IMR-90 (cell line): ENCODE measurements at regions not wholly inside any gene's neighbourhood (a gene's known extent, or its start where the extent isn't known, plus 50 kb on each side); places are given as distances from the start of the nearest gene placed in this dataset.

Source experiments
- ATAC-seq: fragments of 200-7000 bp; cut with Tn5 transposase; 2 replicates; pipeline ENCODE4 v1.9.1; 2020; ENCODE audit warnings: low read depth, mild to moderate bottlenecking, moderate library complexity
- BruUV-seq: library from RNA; stranded (reverse); fragments of 400-500 nt; replicated peaks from 2 replicates; lab custom pipeline; 2021; lab: Mats Ljungman, UMichigan
- CTCF ChIA-PET: fragments of 300-600 bp; formaldehyde crosslinking; extraction: SDS; loops from one replicate; lab custom pipeline; 2021; ENCODE audit warnings: antibody characterized with exemption; lab: Yijun Ruan, JAX
- POLR2A ChIA-PET: fragments of 300-600 bp; sonication (Branson Sonifier 250); formaldehyde crosslinking; loops from one replicate; lab custom pipeline; 2022; ENCODE audit warnings: antibody characterized with exemption; ENCODE audit not compliant: unreplicated experiment; lab: Charles Lee
- DNase-seq: peaks from one replicate; pipeline ENCODE4 v3.0.0; 2013
- H2AFZ ChIP-seq: replicated peaks from 2 replicates; pipeline ENCODE3; 2013; ENCODE audit warnings: low read length, mild to moderate bottlenecking; ENCODE audit not compliant: poor library complexity
- H2AK5ac ChIP-seq: 2 replicates; pipeline ENCODE4 v1.6.1; 2013; ENCODE audit warnings: low read depth, low read length, inconsistent platforms
- H2AK9ac ChIP-seq: replicated peaks from 2 replicates; pipeline ENCODE3; 2013; ENCODE audit warnings: mild to moderate bottlenecking, low read depth, low read length, moderate library complexity; ENCODE audit not compliant: poor library complexity
- H2BK120ac ChIP-seq: 2 replicates; pipeline ENCODE4 v1.6.1; 2013; ENCODE audit warnings: low read depth, low read length, inconsistent platforms
- H2BK15ac ChIP-seq: 3 replicates; pipeline ENCODE4 v1.6.1; 2013; ENCODE audit warnings: low read depth, low read length, inconsistent platforms
- H2BK20ac ChIP-seq: 2 replicates; pipeline ENCODE4 v1.6.1; 2013; ENCODE audit warnings: low read depth, mild to moderate bottlenecking, inconsistent platforms, low read length, moderate library complexity
- H2BK5ac ChIP-seq: 2 replicates; pipeline ENCODE4 v1.6.1; 2013; ENCODE audit warnings: mild to moderate bottlenecking, low read depth, low read length, inconsistent platforms; ENCODE audit not compliant: poor library complexity, severe bottlenecking
- H3K14ac ChIP-seq: replicated peaks from 2 replicates; pipeline ENCODE4 v1.6.1; 2013; ENCODE audit warnings: low read depth, low read length, inconsistent platforms
- H3K18ac ChIP-seq: 2 replicates; pipeline ENCODE4 v1.6.1; 2013; ENCODE audit warnings: low read depth, low read length, control low read depth
- H3K23ac ChIP-seq: 2 replicates; pipeline ENCODE4 v1.6.1; 2013; ENCODE audit warnings: low read depth, low read length, inconsistent platforms
- H3K27ac ChIP-seq: 2 replicates; pipeline ENCODE4 v1.5.1; 2013; ENCODE audit warnings: mild to moderate bottlenecking, control low read depth, low read length; ENCODE audit not compliant: insufficient read depth
- H3K27me3 ChIP-seq: 2 replicates; pipeline ENCODE4 v1.6.1; 2013; ENCODE audit warnings: low read length; ENCODE audit not compliant: control insufficient read depth, insufficient read depth
- H3K36me3 ChIP-seq: 2 replicates; pipeline ENCODE4 v1.6.1; 2013; ENCODE audit warnings: low read length, mixed read lengths; ENCODE audit not compliant: control insufficient read depth, insufficient read depth
- H3K4ac ChIP-seq: 2 replicates; pipeline ENCODE4 v1.6.1; 2013; ENCODE audit warnings: low read depth, low read length, inconsistent platforms
- H3K4me1 ChIP-seq: 2 replicates; pipeline ENCODE4 v1.6.1; 2013; ENCODE audit warnings: low read length, mixed read lengths; ENCODE audit not compliant: control insufficient read depth, insufficient read depth
- H3K4me2 ChIP-seq: 2 replicates; pipeline ENCODE4 v1.6.1; 2013; ENCODE audit warnings: low read depth, mild to moderate bottlenecking, control low read depth, low read length, moderate library complexity
- H3K4me3 ChIP-seq: 2 replicates; pipeline ENCODE4 v1.5.1; 2013; ENCODE audit warnings: low read depth, mild to moderate bottlenecking, control low read depth, low read length, moderate library complexity; ENCODE audit not compliant: insufficient read depth
- H3K56ac ChIP-seq: 2 replicates; pipeline ENCODE4 v1.6.1; 2013; ENCODE audit warnings: low read length, inconsistent platforms; ENCODE audit not compliant: insufficient read depth; ENCODE audit errors: extremely low read depth
- H3K79me1 ChIP-seq, 2 experiments: 2 replicates each; pipeline ENCODE4 v1.6.1; 2013; ENCODE audit warnings: low read length in 2 of 2, inconsistent platforms in 1 of 2, low read depth in 1 of 2
- H3K9ac ChIP-seq: 2 replicates; pipeline ENCODE4 v1.6.1; 2013; ENCODE audit warnings: low read depth, low read length, control low read depth
- H3K9me1 ChIP-seq: 2 replicates; pipeline ENCODE4 v1.6.1; 2013; ENCODE audit warnings: low read length, inconsistent platforms; ENCODE audit not compliant: insufficient read depth
- H3K9me3 ChIP-seq: 2 replicates; pipeline ENCODE4 v1.6.1; 2013; ENCODE audit warnings: low read length; ENCODE audit not compliant: control insufficient read depth, insufficient read depth
- H4K20me1 ChIP-seq: 2 replicates; pipeline ENCODE4 v1.6.1; 2013; ENCODE audit warnings: low read length, inconsistent platforms; ENCODE audit not compliant: insufficient read depth
- H4K5ac ChIP-seq: 2 replicates; pipeline ENCODE4 v1.6.1; 2013; ENCODE audit warnings: mild to moderate bottlenecking, low read depth, low read length, control low read depth
- H4K8ac ChIP-seq, 2 experiments: 2 replicates each; pipeline ENCODE4 v1.6.1; 2013; ENCODE audit warnings: low read depth in 2 of 2, low read length in 2 of 2, control low read depth in 1 of 2, inconsistent platforms in 1 of 2
- H4K91ac ChIP-seq: 2 replicates; pipeline ENCODE4 v1.6.1; 2013; ENCODE audit warnings: low read depth, low read length, inconsistent platforms; ENCODE audit not compliant: insufficient read depth
- BHLHE40 ChIP-seq: fragments of 150-350 bp; IDR thresholded peaks from 2 replicates; pipeline ENCODE4 v1.6.1; 2016; ENCODE audit warnings: mild to moderate bottlenecking, low read depth, low read length
- CEBPB ChIP-seq: IDR thresholded peaks from 2 replicates; pipeline ENCODE4 v1.6.1; 2012; ENCODE audit warnings: low read depth, low read length, improper control_type of control experiment
- CHD1 ChIP-seq: IDR thresholded peaks from 2 replicates; pipeline ENCODE4 v1.6.1; 2012; ENCODE audit warnings: low read depth, low read length, improper control_type of control experiment
- FOS ChIP-seq: fragments of 150-350 bp; IDR thresholded peaks from 2 replicates; pipeline ENCODE4 v1.6.1; 2016; ENCODE audit warnings: low read depth, low read length
- MAFK ChIP-seq: IDR thresholded peaks from 2 replicates; pipeline ENCODE4 v1.6.1; 2012; ENCODE audit warnings: low read depth, low read length, improper control_type of control experiment
- MAZ ChIP-seq: IDR thresholded peaks from 2 replicates; pipeline ENCODE4 v1.6.1; 2012; ENCODE audit warnings: low read depth, mild to moderate bottlenecking, low read length, improper control_type of control experiment, moderate library complexity, borderline replicate concordance
- MXI1 ChIP-seq: IDR thresholded peaks from 2 replicates; pipeline ENCODE4 v1.6.1; 2012; ENCODE audit warnings: low read depth, mild to moderate bottlenecking, low read length, moderate library complexity, borderline replicate concordance
- NFE2L2 ChIP-seq: fragments of 150-350 bp; IDR thresholded peaks from 2 replicates; pipeline ENCODE4 v1.6.1; 2016; ENCODE audit warnings: low read depth, mild to moderate bottlenecking, low read length
- POLR2A ChIP-seq: IDR thresholded peaks from 2 replicates; pipeline ENCODE4 v1.6.1; 2012; ENCODE audit warnings: mild to moderate bottlenecking, low read depth, low read length
- RAD21 ChIP-seq: IDR thresholded peaks from 2 replicates; pipeline ENCODE4 v1.6.1; 2012; ENCODE audit warnings: low read length, improper control_type of control experiment
- RCOR1 ChIP-seq: IDR thresholded peaks from 2 replicates; pipeline ENCODE4 v1.6.1; 2012; ENCODE audit warnings: mild to moderate bottlenecking, low read length, improper control_type of control experiment; ENCODE audit not compliant: insufficient replicate concordance
- RFX5 ChIP-seq: IDR thresholded peaks from 2 replicates; pipeline ENCODE4 v1.8.0; 2012; ENCODE audit warnings: low read depth, mild to moderate bottlenecking, low read length, moderate library complexity
- SMC3 ChIP-seq: fragments of 150-350 bp; IDR thresholded peaks from 2 replicates; pipeline ENCODE4 v1.6.1; 2016; ENCODE audit warnings: low read depth, mild to moderate bottlenecking, antibody characterized with exemption, low read length, moderate library complexity
- WGBS, 2 experiments: methylation state at CpG; one replicate each; pipeline versions ENCODE4 v1.1.5 to v1.1.7; 2013; ENCODE audit warnings: missing lambda C conversion rate in 2 of 2; ENCODE audit not compliant: insufficient read length in 1 of 2; ENCODE audit errors: extremely low coverage in 2 of 2; 5-methylcytosine and 5-hydroxymethylcytosine counted together
- dilution Hi-C: fragments of 300-500 bp; cut with HindIII; formaldehyde crosslinking; loops from one replicate; pipeline ENCODE4 v1.14.3; 2018; ENCODE audit warnings: low sequenced_read_pairs; ENCODE audit not compliant: unreplicated experiment
- in situ Hi-C: fragments of 300-500 bp; cut with MboI; formaldehyde crosslinking; loops from 3 replicates; pipeline ENCODE4 v1.14.3; 2019; ENCODE audit warnings: low sequenced_read_pairs, inconsistent platforms, mixed read lengths
- intact Hi-C: fragments of 100-400 bp; cut with micrococcal nuclease; formaldehyde crosslinking; loops from 2 replicates; pipeline ENCODE4 v1.10.0; 2022
- TF ChIP-seq, protein P1 (sequence below): fragments of 150-350 bp; IDR thresholded peaks from 2 replicates; pipeline ENCODE4 v1.6.1; 2016; ENCODE audit warnings: low read depth, mild to moderate bottlenecking, low read length, moderate library complexity, borderline replicate concordance
- TF ChIP-seq, protein P2 (sequence below): conservative IDR thresholded peaks from 2 replicates; pipeline ENCODE4 v1.5.1; 2012; ENCODE audit warnings: mild to moderate bottlenecking, low read depth, low read length, improper control_type of control experiment
- TF ChIP-seq, protein P3 (sequence below): fragments of 150-350 bp; IDR thresholded peaks from 2 replicates; pipeline ENCODE4 v1.6.1; 2017; ENCODE audit warnings: mild to moderate bottlenecking, antibody characterized with exemption, low read length, low read depth

DNA sequence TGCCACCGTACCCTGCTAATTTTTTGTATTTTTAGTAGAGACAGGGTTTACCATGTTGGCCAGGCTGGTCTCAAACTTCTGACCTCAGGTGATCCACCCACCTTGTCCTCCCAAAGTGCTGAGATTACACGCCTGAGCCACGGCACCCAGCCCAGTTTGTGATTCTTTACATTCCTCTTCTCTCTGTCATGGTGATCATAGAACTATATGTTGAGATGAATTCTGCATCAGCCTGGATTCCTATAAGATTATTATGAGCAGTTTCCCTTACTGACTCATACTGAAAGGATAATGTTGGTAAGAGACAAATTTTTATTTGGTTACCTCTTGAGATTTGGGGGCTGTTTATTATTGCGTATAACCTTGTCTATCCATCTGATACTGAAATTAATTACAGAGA is 121.5 kb upstream of the CSNK1A1L start:
- no peaks in the 10 kb centered on the region for H4K20me1 ChIP-seq
- dilution Hi-C loops = no loop called here
- H3K9ac ChIP-seq = no peak overlapping the region
- 0 out of 2 replicates have a peak overlapping the region, but pooled peaks have one; percentile 15 for H3K14ac ChIP-seq
- no peak overlapping the region for H3K27ac ChIP-seq
- H3K79me1 ChIP-seq = no peaks in the 10 kb centered on the region
- H4K91ac ChIP-seq = no peak overlapping the region
- in situ Hi-C loops = no loop called here
- H2AFZ ChIP-seq = no peak overlapping the region
- H3K9me3 ChIP-seq = no peaks in the 10 kb centered on the region; the same call in 1 of the 2 replicates
- TF ChIP-seq SMC3 (no peak), CEBPB (no peak), RCOR1 (no peak), NFE2L2 (no peak), MAZ (no peak), POLR2A (no peak), MAFK (no peak), FOS (no peak), BHLHE40 (no peak), RAD21 (no peak), CHD1 (no peak), RFX5 (no peak), MXI1 (no peak)
- TF ChIP-seq, protein P1, sequence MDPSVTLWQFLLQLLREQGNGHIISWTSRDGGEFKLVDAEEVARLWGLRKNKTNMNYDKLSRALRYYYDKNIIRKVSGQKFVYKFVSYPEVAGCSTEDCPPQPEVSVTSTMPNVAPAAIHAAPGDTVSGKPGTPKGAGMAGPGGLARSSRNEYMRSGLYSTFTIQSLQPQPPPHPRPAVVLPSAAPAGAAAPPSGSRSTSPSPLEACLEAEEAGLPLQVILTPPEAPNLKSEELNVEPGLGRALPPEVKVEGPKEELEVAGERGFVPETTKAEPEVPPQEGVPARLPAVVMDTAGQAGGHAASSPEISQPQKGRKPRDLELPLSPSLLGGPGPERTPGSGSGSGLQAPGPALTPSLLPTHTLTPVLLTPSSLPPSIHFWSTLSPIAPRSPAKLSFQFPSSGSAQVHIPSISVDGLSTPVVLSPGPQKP = no peak
- TF ChIP-seq, protein P2, sequence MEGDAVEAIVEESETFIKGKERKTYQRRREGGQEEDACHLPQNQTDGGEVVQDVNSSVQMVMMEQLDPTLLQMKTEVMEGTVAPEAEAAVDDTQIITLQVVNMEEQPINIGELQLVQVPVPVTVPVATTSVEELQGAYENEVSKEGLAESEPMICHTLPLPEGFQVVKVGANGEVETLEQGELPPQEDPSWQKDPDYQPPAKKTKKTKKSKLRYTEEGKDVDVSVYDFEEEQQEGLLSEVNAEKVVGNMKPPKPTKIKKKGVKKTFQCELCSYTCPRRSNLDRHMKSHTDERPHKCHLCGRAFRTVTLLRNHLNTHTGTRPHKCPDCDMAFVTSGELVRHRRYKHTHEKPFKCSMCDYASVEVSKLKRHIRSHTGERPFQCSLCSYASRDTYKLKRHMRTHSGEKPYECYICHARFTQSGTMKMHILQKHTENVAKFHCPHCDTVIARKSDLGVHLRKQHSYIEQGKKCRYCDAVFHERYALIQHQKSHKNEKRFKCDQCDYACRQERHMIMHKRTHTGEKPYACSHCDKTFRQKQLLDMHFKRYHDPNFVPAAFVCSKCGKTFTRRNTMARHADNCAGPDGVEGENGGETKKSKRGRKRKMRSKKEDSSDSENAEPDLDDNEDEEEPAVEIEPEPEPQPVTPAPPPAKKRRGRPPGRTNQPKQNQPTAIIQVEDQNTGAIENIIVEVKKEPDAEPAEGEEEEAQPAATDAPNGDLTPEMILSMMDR = no peak
- TF ChIP-seq, protein P3, sequence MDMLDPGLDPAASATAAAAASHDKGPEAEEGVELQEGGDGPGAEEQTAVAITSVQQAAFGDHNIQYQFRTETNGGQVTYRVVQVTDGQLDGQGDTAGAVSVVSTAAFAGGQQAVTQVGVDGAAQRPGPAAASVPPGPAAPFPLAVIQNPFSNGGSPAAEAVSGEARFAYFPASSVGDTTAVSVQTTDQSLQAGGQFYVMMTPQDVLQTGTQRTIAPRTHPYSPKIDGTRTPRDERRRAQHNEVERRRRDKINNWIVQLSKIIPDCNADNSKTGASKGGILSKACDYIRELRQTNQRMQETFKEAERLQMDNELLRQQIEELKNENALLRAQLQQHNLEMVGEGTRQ = no peak
- no peaks in the 10 kb centered on the region for H3K27me3 ChIP-seq
- ChIA-PET CTCF (no interaction called here), POLR2A (no interaction called here)
- H3K4ac ChIP-seq = no peak overlapping the region
- no peak overlapping the region for H2BK15ac ChIP-seq
- no peak overlapping the region for H2AK5ac ChIP-seq
- intact Hi-C loops = loop anchor here (5.0 kb wide), 1 partner anchor 375 kb away; no protein-coding TSS in a partner anchor
- ATAC-seq = peak; percentile 79
- no peak overlapping the region; a peak in 1 of 4 replicates for H4K8ac ChIP-seq
- no CpG with 5 or more reads among the region's 4 CpGs for WGBS, 2 experiments
- H2BK20ac ChIP-seq = no peak overlapping the region
- H3K18ac ChIP-seq = no peak overlapping the region
- no peaks in the 10 kb centered on the region for H3K36me3 ChIP-seq
- no peak overlapping the region for H3K23ac ChIP-seq
- no peak overlapping the region for H3K56ac ChIP-seq
- peak; percentile 75 for DNase-seq
- no peak overlapping the region for H4K5ac ChIP-seq
- H3K4me3 ChIP-seq = no peak overlapping the region
- peak overlapping the region; percentile 77 for H2BK5ac ChIP-seq
- BruUV-seq = no TSS peak
- H3K4me1 ChIP-seq = peaks cover 3% of the 10 kb centered on the region
- H3K9me1 ChIP-seq = no peaks in the 10 kb centered on the region; the same call in 1 of the 2 replicates
- H3K4me2 ChIP-seq = no peak overlapping the region
- 0 out of 2 replicates have a peak overlapping the region, but pooled peaks have one; percentile 16 for H2BK120ac ChIP-seq
- no peak overlapping the region for H2AK9ac ChIP-seq
